HG03520 (cell line): ENCODE measurements at regions not wholly inside any gene's neighbourhood (a gene's known extent, or its start where the extent isn't known, plus 50 kb on each side); places are given as distances from the start of the nearest gene placed in this dataset.
A peak's percentile ranks its signal among the peaks of the same experiment; 100 is the strongest.

Experiments used
- ATAC-seq: cut with Tn5 transposase; IDR thresholded peaks from one replicate; pipeline ENCODE4 v1.9.1; 2021; ENCODE audit warnings: mild to moderate bottlenecking, moderate library complexity; ENCODE audit not compliant: unreplicated experiment

DNA sequence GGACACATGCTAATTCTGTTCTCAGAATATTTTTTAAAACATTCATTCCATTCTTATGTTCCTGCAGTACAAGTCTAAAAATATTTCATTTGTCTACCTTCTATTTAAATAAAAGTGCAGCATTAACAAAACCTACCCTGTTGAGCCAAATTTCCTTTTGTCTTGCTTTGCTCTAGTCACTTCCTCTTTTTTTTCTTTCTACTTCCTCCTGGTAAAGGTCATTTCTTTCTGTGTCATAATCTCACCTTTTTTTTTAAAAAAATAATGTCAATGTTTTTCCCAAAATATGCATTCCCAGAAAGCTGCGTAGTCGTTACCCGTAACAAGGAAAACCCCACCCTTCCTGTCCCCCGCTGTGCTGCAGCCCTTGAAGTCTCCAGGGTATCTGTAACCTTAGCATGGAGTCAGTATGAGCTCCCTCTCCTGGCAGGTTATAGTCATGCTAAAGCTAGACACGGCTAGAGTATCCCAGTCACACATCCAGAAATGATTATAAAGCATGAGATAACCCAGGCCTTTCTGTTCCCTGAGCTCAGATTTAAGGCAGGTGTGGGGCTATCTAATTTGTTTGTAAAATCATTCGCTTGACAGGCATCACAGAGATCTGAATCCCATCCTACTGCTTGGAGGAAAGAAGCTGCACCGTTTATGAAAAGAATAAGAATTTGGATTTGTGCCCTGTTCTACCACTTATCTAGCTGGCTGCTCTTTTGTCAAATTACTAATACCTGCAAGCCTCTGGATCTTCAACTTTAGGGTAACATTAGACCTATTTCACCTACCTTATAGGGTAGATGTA lies 51.1 kb upstream of the EED start:
- ATAC-seq, result peak; percentile 95

DNA sequence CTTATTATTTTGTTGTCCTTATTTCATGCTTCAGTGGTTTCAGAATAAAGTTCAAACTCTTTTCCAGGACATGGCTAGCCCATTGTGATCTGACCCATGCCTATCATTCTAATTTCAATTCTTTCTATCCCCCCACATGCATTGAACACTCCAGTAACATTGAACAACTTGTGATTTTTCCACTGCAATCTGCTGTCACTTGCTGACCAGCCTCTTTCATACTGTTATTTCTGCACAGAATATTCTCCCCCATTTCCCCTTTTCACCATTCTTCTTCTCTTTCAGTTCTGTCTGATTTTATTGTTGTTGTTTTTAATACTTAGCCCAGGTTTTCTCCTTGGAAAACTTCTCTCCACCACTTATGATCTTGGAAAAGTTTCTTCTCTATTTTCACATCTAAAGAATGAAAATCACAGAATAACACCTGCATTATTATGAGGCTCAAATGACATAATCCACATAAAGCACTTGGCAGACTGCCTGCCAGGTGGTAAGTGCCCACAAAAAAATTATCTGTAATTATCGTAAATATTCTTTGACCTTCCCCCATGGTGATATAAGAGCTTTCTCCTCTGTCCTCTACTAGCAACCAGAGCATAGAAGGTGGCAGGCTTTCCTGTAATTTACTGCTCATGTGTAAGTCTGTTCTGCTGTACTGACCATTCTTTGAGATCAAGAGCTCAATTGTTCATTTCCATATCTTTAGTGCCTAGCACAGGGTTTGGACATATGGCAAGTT lies 51.9 kb upstream of the EED start:
- ATAC-seq, result no peak

DNA sequence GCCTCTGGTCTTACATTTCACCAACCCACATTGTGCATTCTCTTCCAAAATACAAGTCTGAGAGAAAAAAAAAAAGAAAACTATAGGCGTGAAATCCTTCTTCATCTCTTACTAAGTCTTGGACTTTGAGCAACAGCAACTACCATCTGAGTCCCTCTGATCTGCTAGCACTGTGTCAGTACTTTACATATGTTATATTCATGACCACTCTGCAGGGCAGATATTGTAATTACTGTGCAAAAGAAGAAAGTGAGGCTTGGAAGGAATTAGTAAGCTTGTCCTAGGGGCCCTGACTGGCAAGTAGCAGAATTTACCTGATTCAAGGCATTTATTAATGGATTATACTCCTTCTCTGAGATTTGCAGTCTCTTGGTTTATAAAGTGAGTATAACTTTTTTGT lies 52.7 kb upstream of the EED start:
- ATAC-seq, result no peak

DNA sequence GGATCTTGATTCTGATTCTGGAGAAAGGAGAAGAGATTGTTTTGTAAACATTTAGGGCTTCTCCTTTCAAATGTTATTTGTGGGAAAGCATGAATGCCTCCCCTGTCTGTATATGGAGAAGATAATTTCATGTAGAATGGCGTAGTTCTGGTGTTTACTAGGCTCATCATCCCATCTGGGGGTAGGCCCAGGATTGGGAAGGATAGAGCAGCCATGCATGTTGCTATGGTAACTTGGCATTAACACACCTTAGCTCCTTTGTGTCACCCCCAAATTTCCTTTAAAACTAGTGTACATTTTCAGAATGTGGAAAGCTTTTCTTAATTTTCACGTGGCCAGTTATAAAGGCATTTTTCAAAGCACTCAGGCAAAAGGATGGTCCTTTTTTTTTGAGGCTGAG lies 57.5 kb upstream of the EED start:
- ATAC-seq, result no peak

DNA sequence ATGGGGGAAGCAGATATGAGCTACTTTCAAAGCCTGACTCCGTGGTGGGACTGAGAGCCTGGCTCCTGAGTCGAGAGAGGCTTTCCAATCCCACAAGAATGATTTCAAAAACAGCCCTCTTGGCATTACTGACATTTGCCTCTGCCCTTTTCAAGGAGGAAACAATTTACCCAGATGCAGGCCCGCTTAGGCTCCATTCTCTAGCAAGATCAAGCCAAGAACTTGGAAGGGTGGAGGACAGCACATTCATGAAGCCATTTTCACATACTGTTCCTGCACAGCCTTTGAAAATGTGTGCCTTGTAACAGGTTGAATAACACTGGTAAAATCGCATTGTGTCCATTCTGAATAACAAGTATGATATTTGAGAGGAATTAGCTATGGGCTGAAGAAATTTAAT lies 58.2 kb upstream of the EED start:
- ATAC-seq, result no peak

DNA sequence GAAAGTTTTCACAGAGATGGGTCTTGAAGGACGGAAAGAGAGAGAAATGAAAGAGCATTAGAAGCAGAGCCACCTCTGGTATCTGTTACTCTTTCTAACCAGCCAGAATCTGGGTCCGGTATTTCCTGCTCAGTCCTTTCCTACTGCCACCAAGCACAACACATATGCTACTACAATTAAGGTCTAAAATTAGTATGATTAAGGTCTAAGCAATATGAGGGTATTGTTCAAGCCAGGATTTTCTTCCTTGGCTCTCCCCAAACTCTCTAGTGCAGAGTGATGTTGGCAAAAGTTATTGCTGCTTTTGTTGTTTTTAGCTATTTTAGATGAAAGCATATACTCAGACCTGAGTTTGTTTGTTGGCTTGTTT lies 59.2 kb upstream of the EED start:
- ATAC-seq, result no peak

DNA sequence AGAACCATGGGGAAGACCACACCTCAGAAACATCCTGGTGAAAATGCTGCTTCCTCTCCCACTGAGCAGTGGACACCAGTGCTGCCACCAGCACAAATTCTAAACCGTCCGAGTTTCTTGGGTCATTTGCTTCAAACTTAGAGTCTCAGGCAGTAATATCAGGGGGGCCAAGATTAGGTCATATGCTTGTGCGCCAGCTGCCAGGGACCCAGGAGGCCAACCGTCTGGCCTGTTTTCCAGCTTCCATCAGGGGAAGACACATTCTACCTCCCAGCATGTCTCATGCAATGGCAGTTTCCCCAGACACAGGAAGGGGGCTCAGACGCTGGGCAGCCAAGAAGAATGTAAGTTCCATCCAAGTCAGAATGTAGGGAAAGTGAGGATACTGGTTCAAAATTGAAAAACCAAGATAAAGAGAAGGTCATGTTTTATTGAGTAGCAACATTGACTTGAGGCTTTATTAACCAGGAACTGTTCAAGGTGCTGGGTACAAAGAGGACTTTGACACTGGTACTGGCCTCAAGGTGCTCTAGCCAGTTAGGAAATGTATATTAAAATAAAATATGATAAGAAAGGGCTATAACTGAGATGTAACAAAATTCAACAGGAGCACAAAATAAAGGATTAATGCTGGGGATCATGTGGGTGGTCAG lies 59.7 kb upstream of the EED start:
- ATAC-seq, result no peak

DNA sequence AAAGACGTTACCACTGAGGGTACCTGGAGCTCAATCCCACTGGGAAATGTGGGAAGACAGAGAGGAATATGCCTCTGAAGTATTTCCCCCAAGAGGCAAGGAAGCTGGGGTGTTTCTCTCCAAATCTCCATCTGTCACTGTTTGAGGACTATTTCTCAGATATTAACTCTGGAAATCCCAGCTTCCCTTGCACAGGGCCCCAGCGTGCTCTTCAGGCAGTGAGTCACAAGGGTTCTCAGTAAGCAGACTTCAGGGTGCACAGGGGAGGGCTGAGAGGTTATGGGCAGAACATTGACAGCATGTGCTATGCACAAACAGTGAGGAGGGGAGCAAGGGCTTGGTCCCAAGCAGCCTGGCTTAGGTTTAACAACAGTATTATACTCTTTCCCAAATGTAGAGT lies 60.9 kb upstream of the EED start:
- no peak for ATAC-seq

DNA sequence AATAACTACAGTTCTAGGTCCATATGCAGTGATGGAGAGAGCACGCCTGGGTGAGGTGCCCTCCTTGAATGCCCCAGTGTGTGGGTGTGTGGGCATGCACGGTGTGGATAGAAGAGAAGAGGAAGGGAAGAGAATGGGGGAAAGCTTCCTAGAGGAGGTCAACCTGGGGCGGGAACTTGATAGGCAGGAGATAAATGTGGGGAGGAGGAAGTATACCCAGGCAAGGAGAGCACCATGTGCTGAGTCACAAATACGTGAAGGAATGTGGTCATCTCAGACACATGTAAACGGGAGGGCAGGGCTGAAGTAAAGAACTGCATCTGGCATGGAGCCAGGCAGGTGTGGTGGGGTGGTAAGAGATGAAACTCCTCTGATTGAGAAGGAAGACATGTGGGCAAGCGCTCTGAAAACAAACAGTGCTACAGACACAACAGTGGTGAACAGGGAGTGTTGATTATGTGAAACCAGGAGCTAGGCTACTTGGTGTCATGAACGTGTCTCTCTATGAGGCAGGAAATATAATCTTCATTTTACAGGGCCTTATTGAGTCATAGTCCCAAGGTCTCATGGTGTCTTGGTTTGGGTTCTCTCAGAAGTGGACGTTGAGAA lies 61.5 kb upstream of the EED start:
- ATAC-seq, result peak; percentile 64

DNA sequence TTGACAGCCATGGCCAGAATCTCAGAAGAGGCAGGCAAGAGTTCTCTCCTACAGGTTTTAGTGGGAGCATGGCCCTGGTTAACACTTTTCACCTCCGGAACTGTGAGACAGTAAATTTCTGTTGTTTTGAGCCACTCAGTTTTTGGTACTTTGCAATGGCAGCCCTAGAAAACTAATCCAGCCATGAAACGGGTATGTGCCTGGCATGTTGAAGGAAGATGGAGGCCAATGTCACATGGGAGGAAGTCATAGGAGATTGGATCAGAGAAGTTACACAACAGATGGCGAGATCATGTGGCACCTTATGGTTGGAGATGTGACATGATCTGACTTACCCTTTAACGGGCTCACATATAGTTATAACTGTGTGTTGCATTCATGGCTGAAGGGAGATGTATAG lies 63.2 kb upstream of the EED start:
- no peak for ATAC-seq

DNA sequence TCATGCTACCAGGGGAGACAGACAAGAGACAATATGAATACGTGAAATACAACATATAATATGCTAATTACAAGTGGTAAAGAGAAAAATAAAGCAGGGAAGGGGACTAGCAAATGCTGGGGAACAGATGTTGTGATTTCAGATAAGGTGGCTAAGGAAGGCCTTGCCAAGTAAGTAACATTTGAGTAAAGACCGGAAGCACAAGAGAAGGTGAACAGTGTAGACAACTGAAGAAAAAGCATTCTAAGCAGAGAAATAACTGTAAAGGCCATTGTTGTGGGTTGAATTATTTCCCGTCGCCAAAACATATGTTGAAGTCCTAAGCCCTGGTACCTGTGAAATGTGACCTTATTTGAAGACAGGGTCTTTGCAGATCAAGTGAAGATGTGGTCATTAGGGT lies 63.7 kb upstream of the EED start:
- no peak for ATAC-seq

DNA sequence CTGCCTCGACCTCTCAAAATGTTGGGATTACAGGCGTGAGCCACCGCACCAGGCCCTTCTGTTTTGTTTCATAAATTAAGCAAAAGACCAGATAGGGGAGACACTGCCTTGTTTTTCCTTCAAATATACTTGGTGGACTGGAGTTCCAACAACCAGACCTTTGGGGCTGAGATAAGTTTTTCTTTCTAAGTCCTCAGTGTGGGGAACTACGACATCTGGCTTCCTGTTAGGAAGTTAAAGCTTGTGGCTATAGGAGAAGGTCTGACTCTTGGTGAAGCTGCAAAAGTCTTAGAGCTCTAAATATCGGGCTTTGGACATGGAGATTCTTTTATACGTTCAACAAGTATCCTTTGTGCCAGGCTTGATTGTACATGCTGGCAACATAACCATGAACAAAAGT lies 64.1 kb upstream of the EED start:
- no peak for ATAC-seq

DNA sequence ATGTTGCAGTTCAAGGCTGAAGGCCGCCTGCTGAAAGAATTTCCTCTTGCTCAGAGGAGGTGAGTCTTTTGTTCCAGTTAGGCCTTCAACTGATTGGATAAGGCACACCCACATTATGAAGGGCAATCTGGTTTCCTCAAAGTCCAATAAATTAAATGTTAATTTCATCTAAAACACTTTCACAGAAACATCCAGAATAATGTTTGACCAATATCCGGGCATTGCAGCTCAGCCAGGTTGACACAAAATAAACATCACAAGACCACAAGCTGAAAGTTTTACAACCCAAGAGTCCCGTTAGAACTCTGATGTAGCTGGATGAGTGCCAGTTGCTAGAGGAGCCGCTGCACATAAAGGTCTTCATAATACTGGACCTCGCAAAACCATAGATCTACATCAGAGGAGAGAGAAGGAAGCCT lies 64.9 kb upstream of the EED start:
- no peak for ATAC-seq

DNA sequence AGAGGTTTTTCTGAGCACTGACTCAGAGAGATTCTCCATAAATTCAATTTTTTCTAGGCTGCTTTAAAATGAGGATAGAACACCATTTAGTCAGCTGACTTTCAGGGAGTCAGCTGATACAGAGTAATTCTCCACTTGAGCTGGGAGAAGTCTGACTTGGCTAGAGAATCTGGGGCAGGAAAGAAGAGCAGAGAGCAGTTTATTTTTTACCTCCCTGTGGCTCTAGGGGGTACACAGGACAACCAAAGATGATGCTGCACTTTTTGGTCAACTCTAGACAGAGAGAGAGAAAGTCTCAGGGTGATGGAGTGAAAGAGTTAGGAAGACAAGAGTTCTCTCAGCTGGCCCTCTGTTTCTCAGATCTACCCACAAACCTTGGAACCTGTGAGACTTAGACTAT lies 67.3 kb upstream of the EED start:
- no peak for ATAC-seq

DNA sequence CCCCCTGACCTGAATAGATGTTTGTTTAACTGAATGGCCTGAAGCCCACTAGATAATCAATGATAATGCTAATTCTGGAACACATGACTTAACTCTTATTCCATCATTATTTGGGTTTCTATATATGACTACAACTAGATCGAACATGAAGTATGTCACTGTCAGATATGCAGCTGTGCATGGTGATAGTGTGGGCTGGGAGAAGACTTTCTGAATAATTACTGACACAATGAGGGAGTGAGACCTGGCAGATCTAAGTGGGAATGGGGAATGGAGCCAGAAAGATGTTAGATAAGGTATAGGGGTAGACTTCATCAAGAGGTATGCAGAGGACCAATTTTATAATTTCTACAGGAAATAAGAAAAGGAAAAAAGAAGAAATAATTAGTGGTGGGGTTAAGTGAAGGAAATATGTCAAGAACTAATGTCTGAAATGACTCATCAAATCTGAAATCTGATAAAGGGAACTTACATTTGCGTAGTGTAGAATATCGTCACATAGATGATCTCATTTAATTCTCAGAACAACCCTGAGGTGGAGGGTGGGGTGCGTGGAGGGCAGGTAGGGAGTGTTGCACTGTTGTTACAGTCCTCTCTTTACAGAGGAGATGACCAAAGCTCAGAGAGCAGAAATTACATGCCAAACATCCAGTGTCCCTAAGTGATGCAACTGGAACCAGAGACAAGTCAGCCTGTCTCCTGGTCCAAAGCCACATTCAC lies 68.2 kb upstream of the EED start:
- ATAC-seq, result peak; percentile 60

DNA sequence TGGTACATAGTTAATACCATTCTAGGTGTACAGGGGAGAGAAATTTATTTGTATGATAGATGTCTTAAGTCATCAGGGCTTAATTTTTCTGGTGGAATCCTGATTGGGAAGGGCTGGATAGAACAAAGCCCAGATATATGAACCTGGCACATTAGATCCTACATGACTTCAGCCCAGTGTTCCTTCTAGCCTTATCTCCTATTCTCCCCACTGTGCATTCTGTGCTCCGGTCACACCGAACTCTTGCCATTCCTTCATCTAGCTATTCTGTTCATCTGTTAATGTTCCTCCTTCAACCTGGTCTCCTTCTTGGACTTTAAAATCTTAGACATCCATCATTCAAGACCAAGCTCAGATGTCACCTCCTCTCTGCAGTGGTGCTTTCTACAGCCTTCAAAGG lies 68.9 kb upstream of the EED start:
- ATAC-seq, result no peak

DNA sequence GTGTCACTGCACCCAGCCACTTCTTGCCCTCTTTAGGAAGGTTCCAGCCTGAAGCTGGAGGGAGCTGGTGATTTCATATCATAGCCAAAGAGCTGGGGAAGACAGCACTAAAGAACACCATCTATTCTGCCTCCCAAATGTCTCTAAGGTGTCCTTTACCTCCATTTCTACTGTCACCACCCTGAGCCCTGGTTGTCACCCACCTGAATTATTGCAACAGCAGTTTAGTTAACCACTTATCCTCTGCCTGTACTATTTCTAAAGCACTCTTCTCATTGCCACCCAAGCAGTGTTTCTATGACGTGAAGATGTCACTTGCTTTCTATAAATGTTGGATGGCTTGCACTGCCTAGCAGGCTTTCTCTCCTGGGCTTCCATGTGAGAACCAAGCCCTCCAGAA lies 69.4 kb upstream of the EED start:
- ATAC-seq, result no peak

DNA sequence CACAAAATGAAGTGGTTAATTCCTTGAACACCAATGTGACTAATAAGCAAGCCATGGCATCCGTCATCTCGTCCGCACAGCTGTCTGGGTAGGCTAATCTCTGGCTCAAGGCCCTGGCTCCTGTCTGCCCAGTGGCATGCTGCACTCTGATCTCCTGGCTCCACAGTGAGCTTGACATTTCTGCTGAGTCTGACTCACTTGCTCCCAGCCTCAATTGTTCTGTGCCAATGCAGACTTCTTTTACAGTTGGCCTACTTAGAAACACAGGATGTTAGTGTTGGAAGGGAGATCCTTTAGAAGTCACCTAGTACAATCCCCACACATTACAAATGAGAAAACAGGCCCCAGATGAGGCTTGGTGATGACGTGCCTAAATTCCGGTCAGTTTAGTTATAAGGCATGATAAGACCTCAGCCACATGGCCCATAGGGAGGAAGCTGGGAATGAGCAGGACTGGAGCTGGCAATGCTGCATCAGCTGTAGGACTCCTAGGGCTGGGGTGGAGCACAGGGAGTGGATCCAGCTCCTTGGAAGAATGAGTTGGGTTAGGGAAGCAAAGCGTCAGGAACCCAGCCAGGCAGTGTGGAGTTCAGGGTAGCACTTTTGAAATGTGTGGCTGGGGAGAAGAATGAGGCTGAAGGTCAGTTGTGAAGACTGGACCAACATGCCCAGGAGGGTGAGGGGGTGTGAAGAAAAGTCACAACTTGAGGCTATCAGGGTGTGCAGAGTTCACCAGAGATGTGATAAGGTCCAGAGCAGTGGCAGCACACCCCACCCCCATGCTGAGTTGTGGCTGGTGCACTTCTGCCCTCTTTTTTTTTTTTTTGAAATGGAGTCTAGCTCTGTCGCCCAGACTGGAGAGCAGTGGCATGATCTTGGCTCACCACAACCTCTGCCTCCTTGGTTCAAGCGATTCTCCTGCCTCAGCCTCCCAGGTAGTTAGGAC lies 70.2 kb upstream of the EED start:
- no peak for ATAC-seq

DNA sequence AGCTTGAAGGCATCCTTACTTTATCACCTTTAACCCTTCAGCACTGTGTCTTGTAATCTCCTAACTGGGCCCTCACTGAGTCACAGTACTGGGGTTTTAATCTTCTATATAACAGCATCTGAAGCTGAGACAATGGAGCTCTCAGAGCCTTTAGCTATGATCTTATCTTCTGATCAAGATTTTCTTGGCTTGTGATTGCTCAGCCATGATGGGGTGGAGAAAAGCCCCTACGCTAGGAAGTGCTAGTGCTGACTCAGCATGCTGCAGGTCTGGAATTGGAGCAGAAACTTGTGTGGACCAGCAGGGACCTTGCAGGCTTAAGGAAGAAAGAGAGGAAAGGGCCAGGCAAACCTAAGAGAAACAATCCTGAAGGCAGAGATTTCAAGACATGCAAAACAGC lies 71.7 kb upstream of the EED start:
- ATAC-seq, result no peak

DNA sequence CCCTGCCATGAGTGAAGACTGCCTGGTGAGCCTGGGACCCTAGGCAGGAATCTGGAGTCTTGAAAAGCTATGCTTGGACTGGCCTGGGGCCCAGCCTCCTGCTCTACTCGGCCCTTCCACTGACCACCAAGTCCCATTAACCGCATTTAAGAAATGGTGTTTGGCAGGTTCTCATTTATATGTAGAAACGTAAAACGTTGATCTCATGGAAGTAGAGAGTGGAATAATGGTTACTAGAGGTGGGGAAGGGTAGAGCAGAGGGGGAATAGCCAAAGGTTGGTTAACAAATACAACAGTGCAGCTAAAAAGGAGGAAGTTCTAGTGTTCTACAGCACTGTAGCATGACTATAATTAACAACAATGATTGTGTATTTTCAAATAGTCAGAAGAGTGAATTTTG lies 72.9 kb upstream of the EED start:
- no peak for ATAC-seq
